ENCODE measurements at regions not wholly inside any gene's neighbourhood (a gene's known extent, or its start where the extent isn't known, plus 50 kb on each side); places are given as distances from the start of the nearest gene placed in this dataset.

GRCh38 chr2:173708806-173709205, 256.4 kb downstream of the SP3 start:
- TF ChIP-seq TARDBP (IDR thresholded peaks at IDR 0.05) (no peak), FOXK2 (IDR thresholded peaks at IDR 0.05) (no peak), SUZ12 (IDR thresholded peaks at IDR 0.05) (no peak), LEF1 (IDR thresholded peaks at IDR 0.05; ENCODE audit: borderline replicate concordance) (no peak), CTBP1 (IDR thresholded peaks at IDR 0.05; ENCODE audit: borderline replicate concordance) (no peak), HDGF (IDR thresholded peaks at IDR 0.05; ENCODE audit: borderline replicate concordance) (no peak), FOXM1 (IDR thresholded peaks at IDR 0.05; ENCODE audit: borderline replicate concordance) (no peak), ARNT (IDR thresholded peaks at IDR 0.05) (no peak)
- POLR2A ChIA-PET, result no interaction called here
- DNase-seq (ENCODE audit: extremely low spot score), result no peak
- CTCF ChIA-PET, result no interaction called here

- TF ChIP-seq SP1 (IDR thresholded peaks at IDR 0.05), result no peak
- TF ChIP-seq L3MBTL2 (conservative IDR thresholded peaks at IDR 0.05), result no peak
- no peak for TF ChIP-seq HDGF (IDR thresholded peaks at IDR 0.05; ENCODE audit: borderline replicate concordance)
- no peak for DNase-seq (ENCODE audit: extremely low spot score)
- ChIA-PET POLR2A (no interaction called here), CTCF (interaction anchor here (0.5 to 0.6 kb wide), 2 partner anchors 25 to 312 kb away, joined by 3 to 5 read pairs; no protein-coding TSS in a partner anchor)
Observed at GRCh38 chr2:173711816-173712215, 253.4 kb downstream of the SP3 start.

- POLR2A ChIA-PET, result no interaction called here
- TF ChIP-seq NFRKB (IDR thresholded peaks at IDR 0.05) (no peak), HDGF (IDR thresholded peaks at IDR 0.05; ENCODE audit: borderline replicate concordance) (no peak), FOXA1 (IDR thresholded peaks at IDR 0.05) (no peak), BHLHE40 (IDR thresholded peaks at IDR 0.05; ENCODE audit: borderline replicate concordance) (no peak), L3MBTL2 (conservative IDR thresholded peaks at IDR 0.05) (no peak), PKNOX1 (IDR thresholded peaks at IDR 0.05) (no peak), CTBP1 (IDR thresholded peaks at IDR 0.05; ENCODE audit: borderline replicate concordance) (no peak), ELF4 (IDR thresholded peaks at IDR 0.05) (no peak), SP1 (IDR thresholded peaks at IDR 0.05) (no peak), SUZ12 (IDR thresholded peaks at IDR 0.05) (no peak), FOXK2 (IDR thresholded peaks at IDR 0.05) (no peak), ZNF384 (IDR thresholded peaks at IDR 0.05) (no peak), FOXM1 (IDR thresholded peaks at IDR 0.05; ENCODE audit: borderline replicate concordance) (no peak), TARDBP (IDR thresholded peaks at IDR 0.05) (no peak), ARNT (IDR thresholded peaks at IDR 0.05) (no peak), LEF1 (IDR thresholded peaks at IDR 0.05; ENCODE audit: borderline replicate concordance) (no peak)
- no peak for DNase-seq (ENCODE audit: extremely low spot score)
- CTCF ChIA-PET, result no interaction called here
Observed at GRCh38 chr2:173713904-173714555, 251.1 kb downstream of the SP3 start.

- no peak for TF ChIP-seq BHLHE40 (IDR thresholded peaks at IDR 0.05; ENCODE audit: borderline replicate concordance)
- no peak for TF ChIP-seq CTBP1 (IDR thresholded peaks at IDR 0.05; ENCODE audit: borderline replicate concordance)
- TF ChIP-seq ZNF384 (IDR thresholded peaks at IDR 0.05), result no peak
- TF ChIP-seq PKNOX1 (IDR thresholded peaks at IDR 0.05), result no peak
Observed at GRCh38 chr2:173715441-173715840, 249.7 kb downstream of the SP3 start.

GRCh38 chr2:173716458-173717052, 248.6 kb downstream of the SP3 start:
- no peak for TF ChIP-seq ELF4 (IDR thresholded peaks at IDR 0.05)
- TF ChIP-seq SUZ12 (IDR thresholded peaks at IDR 0.05), result no peak
- no peak for TF ChIP-seq FOXK2 (IDR thresholded peaks at IDR 0.05)
- TF ChIP-seq FOXA1 (IDR thresholded peaks at IDR 0.05), result no peak
- no peak for TF ChIP-seq NFRKB (IDR thresholded peaks at IDR 0.05)
- no peak for TF ChIP-seq TARDBP (IDR thresholded peaks at IDR 0.05)
- no peak for TF ChIP-seq PKNOX1 (IDR thresholded peaks at IDR 0.05)
- no peak for TF ChIP-seq SP1 (IDR thresholded peaks at IDR 0.05)
- TF ChIP-seq CTBP1 (IDR thresholded peaks at IDR 0.05; ENCODE audit: borderline replicate concordance), result no peak
- no peak for TF ChIP-seq L3MBTL2 (conservative IDR thresholded peaks at IDR 0.05)
- no peak for TF ChIP-seq ZNF384 (IDR thresholded peaks at IDR 0.05)
- no peak for TF ChIP-seq LEF1 (IDR thresholded peaks at IDR 0.05; ENCODE audit: borderline replicate concordance)
- CTCF ChIA-PET, result no interaction called here
- POLR2A ChIA-PET, result no interaction called here
- DNase-seq (ENCODE audit: extremely low spot score), result no peak

More at GRCh38 chr2:173715441-173715840, 249.7 kb downstream of the SP3 start:
- CTCF ChIA-PET, result interaction anchor here (0.6 kb wide), 1 partner anchor 10 kb away, joined by 5 read pairs; no protein-coding TSS in a partner anchor
- no peak for DNase-seq (ENCODE audit: extremely low spot score)
- POLR2A ChIA-PET, result no interaction called here

GRCh38 chr2:173719471-173719870, 245.7 kb downstream of the SP3 start:
- no peak for DNase-seq (ENCODE audit: extremely low spot score)
- ChIA-PET CTCF (no interaction called here), POLR2A (no interaction called here)
- TF ChIP-seq ZNF384 (IDR thresholded peaks at IDR 0.05) (no peak), LEF1 (IDR thresholded peaks at IDR 0.05; ENCODE audit: borderline replicate concordance) (no peak), L3MBTL2 (conservative IDR thresholded peaks at IDR 0.05) (no peak), SUZ12 (IDR thresholded peaks at IDR 0.05) (no peak), FOXK2 (IDR thresholded peaks at IDR 0.05) (no peak), CTBP1 (IDR thresholded peaks at IDR 0.05; ENCODE audit: borderline replicate concordance) (no peak), NFRKB (IDR thresholded peaks at IDR 0.05) (no peak), TARDBP (IDR thresholded peaks at IDR 0.05) (no peak), PKNOX1 (IDR thresholded peaks at IDR 0.05) (no peak), SP1 (IDR thresholded peaks at IDR 0.05) (no peak), HDGF (IDR thresholded peaks at IDR 0.05; ENCODE audit: borderline replicate concordance) (no peak), BHLHE40 (IDR thresholded peaks at IDR 0.05; ENCODE audit: borderline replicate concordance) (no peak), FOXA1 (IDR thresholded peaks at IDR 0.05) (no peak), FOXM1 (IDR thresholded peaks at IDR 0.05; ENCODE audit: borderline replicate concordance) (no peak), ELF4 (IDR thresholded peaks at IDR 0.05) (no peak)
